Adipocyte (in vitro differentiated cells): ENCODE measurements at regions not wholly inside any gene's neighbourhood (a gene's known extent, or its start where the extent isn't known, plus 50 kb on each side); places are given as distances from the start of the nearest gene placed in this dataset.
A peak's percentile ranks its signal among the peaks of the same experiment; 100 is the strongest.
"Not testable (repeated sequence)": the region's sequence is repeated elsewhere in the genome, so short reads cannot be mapped to it uniquely, and the experiment has no call there.

ENCODE experiments used
- DNase-seq: peaks from one replicate; pipeline ENCODE4 v3.0.0-alpha.2; 2015; ENCODE audit warnings: low read depth
- H3K27me3 ChIP-seq: replicated peaks from 2 replicates; pipeline ENCODE4 v1.7.0; 2013; ENCODE audit warnings: mild to moderate bottlenecking, low read length, moderate library complexity; ENCODE audit not compliant: control insufficient read depth, insufficient read depth
- H3K36me3 ChIP-seq: 2 replicates; pipeline ENCODE4 v1.7.0; 2013; ENCODE audit warnings: low read length, mild to moderate bottlenecking, moderate library complexity; ENCODE audit not compliant: control insufficient read depth, insufficient read depth, severe bottlenecking
- H3K4me1 ChIP-seq: 2 replicates; pipeline ENCODE4 v1.7.0; 2013; ENCODE audit warnings: mild to moderate bottlenecking, low read length, moderate library complexity; ENCODE audit not compliant: control insufficient read depth, insufficient read depth
- H3K4me3 ChIP-seq: 2 replicates; pipeline ENCODE4 v1.7.0; 2013; ENCODE audit warnings: mild to moderate bottlenecking, low read length, moderate library complexity
- H3K9ac ChIP-seq: 2 replicates; pipeline ENCODE4 v1.7.0; 2013; ENCODE audit warnings: mild to moderate bottlenecking, low read length, moderate library complexity
- H3K9me3 ChIP-seq: 2 replicates; pipeline ENCODE4 v1.7.0; 2013; ENCODE audit warnings: mild to moderate bottlenecking, low read length, moderate library complexity; ENCODE audit not compliant: control insufficient read depth

DNA sequence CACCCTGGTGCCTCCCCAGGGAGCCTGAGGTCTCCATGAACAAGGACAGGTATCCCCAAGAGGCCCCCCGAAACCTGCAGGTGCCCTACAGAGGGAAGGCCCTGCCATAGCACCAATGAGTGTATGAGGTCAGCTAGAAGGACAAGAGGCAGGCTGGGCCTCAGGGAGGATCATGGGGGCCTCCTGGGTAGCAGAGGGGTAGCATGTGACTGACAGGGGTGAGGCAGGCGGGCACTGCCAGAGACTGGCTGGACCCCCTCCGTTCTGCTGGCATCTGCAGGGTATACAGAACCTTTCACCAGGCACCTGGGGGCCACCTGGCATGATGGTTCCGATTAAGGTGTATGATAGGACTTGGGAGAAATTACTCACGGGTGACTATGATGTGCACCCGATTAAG, 79.2 kb upstream of the KCTD7 start:
- no peak overlapping the region for H3K4me3 ChIP-seq
- no peaks in the 10 kb centered on the region for H3K9me3 ChIP-seq
- H3K36me3 ChIP-seq: peaks cover 82% of the 10 kb centered on the region
- H3K9ac ChIP-seq: no peak overlapping the region
- no peak for DNase-seq
- H3K4me1 ChIP-seq: peaks cover 15% of the 10 kb centered on the region
- no peaks in the 10 kb centered on the region for H3K27me3 ChIP-seq

DNA sequence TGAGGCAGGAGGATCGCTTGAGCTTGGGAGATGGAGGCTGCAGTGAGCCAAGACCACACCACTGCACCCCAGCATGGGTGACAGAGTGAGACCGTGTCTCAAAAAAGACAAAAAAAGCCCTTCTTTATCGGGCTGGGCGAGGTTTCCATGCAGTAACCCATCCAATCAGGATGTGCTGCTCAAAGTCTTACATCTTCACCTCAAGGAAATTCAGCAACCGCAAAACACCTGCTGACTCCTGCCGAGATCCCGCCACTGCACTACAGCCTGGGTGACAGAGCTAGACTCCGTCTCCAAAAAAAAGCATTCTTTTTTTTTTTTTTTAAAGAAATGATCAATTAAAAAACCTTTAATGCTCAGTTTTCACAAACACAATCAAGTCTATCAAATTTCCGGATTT, 75.7 kb upstream of the KCTD7 start:
- Histone ChIP-seq H3K9me3 (no peaks in the 10 kb centered on the region), H3K9ac (no peak overlapping the region), H3K4me1 (peaks cover 25% of the 10 kb centered on the region), H3K27me3 (no peaks in the 10 kb centered on the region), H3K36me3 (peaks cover 69% of the 10 kb centered on the region), H3K4me3 (no peak overlapping the region)
- DNase-seq: no peak

DNA sequence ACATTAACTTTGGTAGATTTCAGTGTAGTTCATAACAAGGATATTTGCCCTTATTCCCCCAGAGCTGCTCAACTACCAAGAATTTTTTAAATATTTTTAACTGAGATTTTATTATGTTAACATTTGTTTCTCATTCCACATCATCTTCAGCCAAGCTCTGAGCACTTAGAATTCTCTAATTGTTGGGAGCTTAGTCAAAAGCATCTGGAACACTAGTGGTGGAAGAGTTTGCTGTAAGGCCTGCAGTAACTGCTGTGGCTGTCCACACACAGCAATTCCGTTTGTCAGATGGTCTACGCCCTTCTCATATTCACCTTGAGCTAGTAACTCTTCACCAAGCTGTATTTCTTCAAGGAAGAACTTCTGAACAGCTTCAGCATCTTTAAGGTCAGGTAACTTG, 75.0 kb upstream of the KCTD7 start:
- not testable (repeated sequence) for H3K9ac ChIP-seq, H3K27me3 ChIP-seq, H3K9me3 ChIP-seq, H3K4me3 ChIP-seq
- peaks cover 25% of the 10 kb centered on the region for H3K4me1 ChIP-seq
- peaks cover 71% of the 10 kb centered on the region for H3K36me3 ChIP-seq
- DNase-seq: peak; percentile 60

DNA sequence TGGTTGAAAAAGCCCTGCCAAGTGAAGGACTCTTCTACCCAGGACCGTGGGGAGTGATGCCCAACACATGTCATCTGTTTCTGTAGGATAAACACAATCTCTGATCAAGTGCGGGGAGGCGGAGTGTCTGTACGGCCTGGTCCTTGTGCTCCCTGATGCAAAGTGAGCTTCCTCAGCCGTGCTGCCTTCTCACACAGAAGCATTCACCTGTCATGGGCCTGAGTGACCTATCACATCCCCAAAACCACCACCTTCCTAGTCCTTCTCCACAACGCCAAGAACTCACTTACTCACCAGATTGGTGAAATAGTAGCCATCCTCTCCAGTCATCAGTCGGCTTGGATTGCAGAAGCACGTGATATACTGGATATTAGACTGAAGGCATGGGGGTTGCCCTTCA, 74.4 kb upstream of the KCTD7 start:
- not testable (repeated sequence) for H3K27me3 ChIP-seq, DNase-seq, H3K9me3 ChIP-seq
- H3K4me3 ChIP-seq: peak overlapping the region; percentile 14
- peaks cover 25% of the 10 kb centered on the region for H3K4me1 ChIP-seq
- peak overlapping the region; percentile 30 for H3K9ac ChIP-seq
- peaks cover 72% of the 10 kb centered on the region for H3K36me3 ChIP-seq

DNA sequence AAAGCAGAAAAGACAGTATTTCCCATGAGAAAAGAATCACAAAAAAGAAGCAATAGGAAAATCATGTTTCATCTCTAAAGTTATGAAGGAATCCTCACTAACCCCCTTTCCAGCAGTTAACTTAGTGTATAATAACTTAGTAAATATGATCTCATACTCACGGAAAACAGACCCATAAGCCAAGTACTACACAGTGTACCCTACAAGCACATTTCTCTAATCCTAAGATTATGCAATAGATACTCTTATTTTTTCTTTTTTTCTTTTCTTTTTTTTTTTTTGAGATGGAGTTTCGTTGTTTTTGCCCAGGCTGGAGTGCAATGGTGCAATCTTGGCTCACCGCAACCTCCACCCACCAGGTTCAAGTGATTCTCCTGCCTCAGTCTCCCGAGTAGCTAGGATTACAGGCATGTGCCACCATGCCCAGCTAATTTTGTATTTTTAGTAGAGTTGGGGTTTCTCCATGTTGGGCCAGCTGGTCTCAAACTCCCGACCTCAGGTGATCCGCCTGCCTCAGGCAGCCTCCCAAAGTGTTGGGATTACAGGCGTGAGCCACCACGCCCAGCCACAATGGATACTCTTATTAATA, 73.7 kb upstream of the KCTD7 start:
- H3K27me3 ChIP-seq, H3K9me3 ChIP-seq: not testable (repeated sequence)
- peak; percentile 38 for DNase-seq
- H3K9ac ChIP-seq: peak overlapping the region; percentile 30
- peaks cover 25% of the 10 kb centered on the region for H3K4me1 ChIP-seq
- H3K36me3 ChIP-seq: peaks cover 73% of the 10 kb centered on the region
- H3K4me3 ChIP-seq: peak overlapping the region; percentile 14

GRCh38 chr7:66556177-66556548, 72.5 kb upstream of the KCTD7 start:
- peaks cover 67% of the 10 kb centered on the region for H3K36me3 ChIP-seq
- DNase-seq: no peak
- H3K27me3 ChIP-seq: no peaks in the 10 kb centered on the region
- H3K9me3 ChIP-seq: no peaks in the 10 kb centered on the region
- H3K4me1 ChIP-seq: peaks cover 25% of the 10 kb centered on the region
- H3K4me3 ChIP-seq: no peak overlapping the region
- H3K9ac ChIP-seq: no peak overlapping the region

DNA sequence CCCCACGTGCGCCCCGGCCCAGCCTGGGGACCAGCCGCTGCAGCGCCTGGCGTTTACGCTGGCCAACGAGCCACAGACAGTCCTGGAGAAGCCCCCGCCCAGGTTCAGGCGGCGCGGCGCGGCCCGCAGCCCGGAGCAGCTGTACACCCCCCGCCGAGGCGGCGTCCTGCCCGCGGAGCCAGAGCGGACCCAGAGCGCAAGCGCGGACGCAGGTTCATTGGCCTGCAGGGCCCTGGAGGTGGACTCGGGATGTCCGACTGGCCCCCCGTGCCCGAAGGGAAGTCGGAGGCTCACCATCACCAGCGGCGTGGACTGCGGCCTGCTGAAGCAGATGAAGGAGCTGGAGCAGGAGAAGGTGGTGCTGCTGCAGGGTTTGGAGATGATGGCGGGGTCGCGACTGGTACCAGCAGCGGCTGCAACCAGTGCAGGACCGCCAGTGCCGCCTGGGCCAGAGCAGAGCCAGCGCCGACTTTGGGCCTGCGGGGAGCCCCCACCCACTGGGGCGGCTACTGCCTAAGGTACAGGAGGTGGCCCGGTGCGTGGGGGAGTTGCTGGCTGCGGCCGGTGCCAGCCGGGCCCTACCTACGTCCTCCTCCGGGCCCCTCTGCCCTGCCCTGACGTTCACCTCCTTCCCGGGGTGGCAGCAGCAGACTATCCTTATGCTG, 72.0 kb upstream of the KCTD7 start:
- H3K36me3 ChIP-seq: peaks cover 61% of the 10 kb centered on the region
- H3K9ac ChIP-seq: no peak overlapping the region
- DNase-seq: no peak
- no peak overlapping the region for H3K4me3 ChIP-seq
- H3K27me3 ChIP-seq: no peaks in the 10 kb centered on the region
- no peaks in the 10 kb centered on the region for H3K9me3 ChIP-seq
- H3K4me1 ChIP-seq: peaks cover 25% of the 10 kb centered on the region

GRCh38 chr7:66557214-66558200, 71.2 kb upstream of the KCTD7 start:
- Histone ChIP-seq H3K36me3 (peaks cover 54% of the 10 kb centered on the region), H3K4me1 (peaks cover 22% of the 10 kb centered on the region), H3K9ac (no peak overlapping the region), H3K9me3 (no peaks in the 10 kb centered on the region), H3K27me3 (no peaks in the 10 kb centered on the region), H3K4me3 (no peak overlapping the region)
- DNase-seq: peak; percentile 77

DNA sequence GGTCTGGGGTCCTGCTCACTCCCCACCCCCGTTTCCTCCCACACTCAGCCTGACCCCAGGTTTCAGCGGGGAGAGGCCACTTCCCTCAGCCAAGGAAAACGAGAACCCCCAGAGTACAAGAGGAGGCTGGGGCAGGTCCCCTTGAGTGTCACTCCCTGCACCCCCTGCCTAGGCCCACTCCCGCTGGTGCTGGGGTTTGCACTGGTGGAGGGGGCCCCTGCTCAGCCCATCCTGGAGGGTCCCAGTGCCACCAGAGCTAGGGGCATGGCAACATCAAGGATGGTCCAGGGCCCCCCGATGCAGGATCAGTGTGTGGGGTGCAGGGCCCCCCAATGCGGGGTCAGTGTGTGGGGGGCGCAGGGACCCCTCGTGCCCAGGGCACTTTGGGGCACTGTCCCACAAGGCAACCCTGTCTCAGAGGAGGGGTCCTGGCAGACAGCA, 70.5 kb upstream of the KCTD7 start:
- H3K9me3 ChIP-seq: no peaks in the 10 kb centered on the region
- no peak overlapping the region for H3K9ac ChIP-seq
- no peaks in the 10 kb centered on the region for H3K27me3 ChIP-seq
- no peak for DNase-seq
- no peak overlapping the region for H3K4me3 ChIP-seq
- H3K4me1 ChIP-seq: peaks cover 15% of the 10 kb centered on the region
- H3K36me3 ChIP-seq: peaks cover 54% of the 10 kb centered on the region

GRCh38 chr7:66558660-66559465, 69.8 kb upstream of the KCTD7 start:
- Histone ChIP-seq H3K9me3 (no peaks in the 10 kb centered on the region), H3K4me1 (peaks cover 19% of the 10 kb centered on the region), H3K9ac (peak overlapping the region; percentile 25), H3K4me3 (no peak overlapping the region), H3K36me3 (peaks cover 54% of the 10 kb centered on the region), H3K27me3 (no peaks in the 10 kb centered on the region)
- no peak for DNase-seq
